ENCODE measurements at regions not wholly inside any gene's neighbourhood (a gene's known extent, or its start where the extent isn't known, plus 50 kb on each side); places are given as distances from the start of the nearest gene placed in this dataset.

DNA sequence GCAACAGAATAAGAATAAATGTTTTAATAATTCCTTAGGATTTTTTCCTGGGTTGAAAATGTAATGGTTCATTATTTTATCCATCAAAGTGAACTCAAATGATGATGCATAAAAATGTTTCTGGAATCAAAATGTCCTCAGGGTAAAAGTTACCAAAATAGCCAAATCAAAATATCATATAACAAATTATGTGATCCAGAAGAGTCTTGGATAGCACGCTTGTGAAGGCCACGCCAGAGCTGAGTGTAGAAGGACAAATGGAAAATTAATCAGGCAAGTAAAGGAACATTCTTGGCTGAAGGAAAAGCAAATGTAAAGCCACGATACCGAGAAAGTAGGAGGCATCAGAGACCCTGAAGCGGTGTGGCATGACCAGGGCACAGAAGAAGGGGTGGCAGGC is 169.2 kb downstream of the CAPZA3 start:
- no peak for TF ChIP-seq GABPA (IDR thresholded peaks at IDR 0.05 in 1 of 2, conservative IDR thresholded peaks at IDR 0.05 in 1 of 2)
- TF ChIP-seq ZBTB33 (IDR thresholded peaks at IDR 0.05), result no peak
- no peak for TF ChIP-seq TAF1 (conservative IDR thresholded peaks at IDR 0.05)
- Histone ChIP-seq H3K4me1 (ENCODE audit: control insufficient read depth in 4 of 4, insufficient read depth in 4 of 4, low read length in 3 of 4) (no peaks in the 10 kb centered on the region), H3K4me3 (ENCODE audit: low read depth in 1 of 3, low read length in 3 of 3) (no peak overlapping the region), H3K9ac (ENCODE audit: low read depth in 1 of 2, low read length in 2 of 2) (no peak overlapping the region), H3K27ac (ENCODE audit: low read depth in 1 of 2, low read length in 2 of 2) (no peak overlapping the region), H3K27me3 (ENCODE audit: control insufficient read depth in 4 of 4, insufficient read depth in 4 of 4, low read length in 3 of 4) (no peaks in the 10 kb centered on the region), H3K36me3 (ENCODE audit: control insufficient read depth in 4 of 4, insufficient read depth in 3 of 4, low read depth in 1 of 4, low read length in 3 of 4) (no peaks in the 10 kb centered on the region), H3K9me3 (ENCODE audit: control insufficient read depth in 4 of 4, low read length in 3 of 4) (peaks cover 0 to 3% (median under 1%) of the 10 kb centered on the region in 4 donors)
- WGBS, result 95% methylated on average over 5 of the region's 5 CpGs
- DNase-seq (ENCODE audit: low spot score), result no peak

- H3K4me1 ChIP-seq (ENCODE audit: control insufficient read depth in 4 of 4, insufficient read depth in 4 of 4, low read length in 3 of 4), result no peaks in the 10 kb centered on the region
- H3K27me3 ChIP-seq (ENCODE audit: control insufficient read depth in 4 of 4, insufficient read depth in 4 of 4, low read length in 3 of 4), result no peaks in the 10 kb centered on the region
- no peak overlapping the region for H3K27ac ChIP-seq (ENCODE audit: low read depth in 1 of 2, low read length in 2 of 2)
- no peaks in the 10 kb centered on the region for H3K36me3 ChIP-seq (ENCODE audit: control insufficient read depth in 4 of 4, insufficient read depth in 3 of 4, low read depth in 1 of 4, low read length in 3 of 4)
- no peak overlapping the region for H3K9ac ChIP-seq (ENCODE audit: low read depth in 1 of 2, low read length in 2 of 2)
- no peak for TF ChIP-seq RAD21 (IDR thresholded peaks at IDR 0.05)
- no peak for TF ChIP-seq SP1 (IDR thresholded peaks at IDR 0.05)
- TF ChIP-seq HNF4G (IDR thresholded peaks at IDR 0.05), result no peak
- TF ChIP-seq, protein P1, sequence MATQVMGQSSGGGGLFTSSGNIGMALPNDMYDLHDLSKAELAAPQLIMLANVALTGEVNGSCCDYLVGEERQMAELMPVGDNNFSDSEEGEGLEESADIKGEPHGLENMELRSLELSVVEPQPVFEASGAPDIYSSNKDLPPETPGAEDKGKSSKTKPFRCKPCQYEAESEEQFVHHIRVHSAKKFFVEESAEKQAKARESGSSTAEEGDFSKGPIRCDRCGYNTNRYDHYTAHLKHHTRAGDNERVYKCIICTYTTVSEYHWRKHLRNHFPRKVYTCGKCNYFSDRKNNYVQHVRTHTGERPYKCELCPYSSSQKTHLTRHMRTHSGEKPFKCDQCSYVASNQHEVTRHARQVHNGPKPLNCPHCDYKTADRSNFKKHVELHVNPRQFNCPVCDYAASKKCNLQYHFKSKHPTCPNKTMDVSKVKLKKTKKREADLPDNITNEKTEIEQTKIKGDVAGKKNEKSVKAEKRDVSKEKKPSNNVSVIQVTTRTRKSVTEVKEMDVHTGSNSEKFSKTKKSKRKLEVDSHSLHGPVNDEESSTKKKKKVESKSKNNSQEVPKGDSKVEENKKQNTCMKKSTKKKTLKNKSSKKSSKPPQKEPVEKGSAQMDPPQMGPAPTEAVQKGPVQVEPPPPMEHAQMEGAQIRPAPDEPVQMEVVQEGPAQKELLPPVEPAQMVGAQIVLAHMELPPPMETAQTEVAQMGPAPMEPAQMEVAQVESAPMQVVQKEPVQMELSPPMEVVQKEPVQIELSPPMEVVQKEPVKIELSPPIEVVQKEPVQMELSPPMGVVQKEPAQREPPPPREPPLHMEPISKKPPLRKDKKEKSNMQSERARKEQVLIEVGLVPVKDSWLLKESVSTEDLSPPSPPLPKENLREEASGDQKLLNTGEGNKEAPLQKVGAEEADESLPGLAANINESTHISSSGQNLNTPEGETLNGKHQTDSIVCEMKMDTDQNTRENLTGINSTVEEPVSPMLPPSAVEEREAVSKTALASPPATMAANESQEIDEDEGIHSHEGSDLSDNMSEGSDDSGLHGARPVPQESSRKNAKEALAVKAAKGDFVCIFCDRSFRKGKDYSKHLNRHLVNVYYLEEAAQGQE (IDR thresholded peaks at IDR 0.05), result no peak
- TF ChIP-seq ATF3 (IDR thresholded peaks at IDR 0.05), result no peak
- TF ChIP-seq GABPA (IDR thresholded peaks at IDR 0.05 in 1 of 2, conservative IDR thresholded peaks at IDR 0.05 in 1 of 2), result no peak
- TF ChIP-seq, protein P2, sequence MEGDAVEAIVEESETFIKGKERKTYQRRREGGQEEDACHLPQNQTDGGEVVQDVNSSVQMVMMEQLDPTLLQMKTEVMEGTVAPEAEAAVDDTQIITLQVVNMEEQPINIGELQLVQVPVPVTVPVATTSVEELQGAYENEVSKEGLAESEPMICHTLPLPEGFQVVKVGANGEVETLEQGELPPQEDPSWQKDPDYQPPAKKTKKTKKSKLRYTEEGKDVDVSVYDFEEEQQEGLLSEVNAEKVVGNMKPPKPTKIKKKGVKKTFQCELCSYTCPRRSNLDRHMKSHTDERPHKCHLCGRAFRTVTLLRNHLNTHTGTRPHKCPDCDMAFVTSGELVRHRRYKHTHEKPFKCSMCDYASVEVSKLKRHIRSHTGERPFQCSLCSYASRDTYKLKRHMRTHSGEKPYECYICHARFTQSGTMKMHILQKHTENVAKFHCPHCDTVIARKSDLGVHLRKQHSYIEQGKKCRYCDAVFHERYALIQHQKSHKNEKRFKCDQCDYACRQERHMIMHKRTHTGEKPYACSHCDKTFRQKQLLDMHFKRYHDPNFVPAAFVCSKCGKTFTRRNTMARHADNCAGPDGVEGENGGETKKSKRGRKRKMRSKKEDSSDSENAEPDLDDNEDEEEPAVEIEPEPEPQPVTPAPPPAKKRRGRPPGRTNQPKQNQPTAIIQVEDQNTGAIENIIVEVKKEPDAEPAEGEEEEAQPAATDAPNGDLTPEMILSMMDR (IDR thresholded peaks at IDR 0.05; ENCODE audit: low read depth, low read length, missing input control), result no peak
- TF ChIP-seq JUND (IDR thresholded peaks at IDR 0.05), result no peak
- no peak for TF ChIP-seq HNF4A (conservative IDR thresholded peaks at IDR 0.05)
- no peak overlapping the region for H3K4me3 ChIP-seq (ENCODE audit: low read depth in 1 of 3, low read length in 3 of 3)
- DNase-seq (ENCODE audit: low spot score), result no peak
- H3K9me3 ChIP-seq (ENCODE audit: control insufficient read depth in 4 of 4, low read length in 3 of 4), result peaks cover 0 to 3% (median under 1%) of the 10 kb centered on the region in 4 donors
- WGBS, result 95% methylated on average over 7 of the region's 7 CpGs
Measured at GRCh38 chr12:18907728-18908127, 169.8 kb downstream of the CAPZA3 start.

Measured in liver (tissue), 8 donors.